Stimulated activated naive CD8-positive, alpha-beta T cell treated with anti-CD3 and anti-CD28 coated beads, Interleukin-15, Interleukin-2, amounts not matched to agents 100 U/mL and 50 U/mL, for 24 hours (primary cell): ENCODE measurements at regions not wholly inside any gene's neighbourhood (a gene's known extent, or its start where the extent isn't known, plus 50 kb on each side); places are given as distances from the start of the nearest gene placed in this dataset.

Experiments
- ATAC-seq: fragments of 150-1000 bp; cut with Tn5 transposase; one replicate; pipeline ENCODE4 v1.10.0; 2021
- DNase-seq: peaks from one replicate; pipeline ENCODE4 v3.0.0; 2021

- no peak for DNase-seq
- ATAC-seq = no peak
Observed at GRCh38 chr13:64441740-64442139, 2788.4 kb downstream of the PCDH9 start.

GRCh38 chr13:64438084-64438483, 2792.1 kb downstream of the PCDH9 start:
- DNase-seq (no peak), ATAC-seq (no peak)

- ATAC-seq = no peak
Observed at GRCh38 chr13:64429691-64430090, 2800.4 kb downstream of the PCDH9 start.

GRCh38 chr13:64428196-64428595, 2801.9 kb downstream of the PCDH9 start:
- ATAC-seq = no peak
- no peak for DNase-seq

More at GRCh38 chr13:64429691-64430090, 2800.4 kb downstream of the PCDH9 start:
- no peak for DNase-seq

GRCh38 chr13:64423467-64423866, 2806.7 kb downstream of the PCDH9 start:
- no peak for DNase-seq
- ATAC-seq = no peak

- DNase-seq = no peak
- ATAC-seq = no peak
Observed at GRCh38 chr13:64420181-64420580, 2810.0 kb downstream of the PCDH9 start.

GRCh38 chr13:64417581-64417980, 2812.6 kb downstream of the PCDH9 start:
- ATAC-seq (no peak), DNase-seq (no peak)

- no peak for DNase-seq
Observed at GRCh38 chr13:64414381-64414780, 2815.8 kb downstream of the PCDH9 start.

GRCh38 chr13:64413529-64413928, 2816.6 kb downstream of the PCDH9 start:
- ATAC-seq (no peak), DNase-seq (no peak)

More at GRCh38 chr13:64414381-64414780, 2815.8 kb downstream of the PCDH9 start:
- no peak for ATAC-seq

- ATAC-seq (no peak), DNase-seq (no peak)
Observed at GRCh38 chr13:64410276-64411053, 2819.7 kb downstream of the PCDH9 start.

- no peak for DNase-seq
- no peak for ATAC-seq
Observed at GRCh38 chr13:64397701-64398100, 2832.4 kb downstream of the PCDH9 start.

GRCh38 chr13:64377606-64378005, 2852.5 kb downstream of the PCDH9 start:
- no peak for DNase-seq
- no peak for ATAC-seq

GRCh38 chr13:64371461-64371860, 2858.7 kb downstream of the PCDH9 start:
- no peak for ATAC-seq

GRCh38 chr13:64371045-64371444, 2859.1 kb downstream of the PCDH9 start:
- no peak for DNase-seq
- ATAC-seq = no peak

More at GRCh38 chr13:64371461-64371860, 2858.7 kb downstream of the PCDH9 start:
- no peak for DNase-seq

GRCh38 chr13:64369121-64369520, 2861.0 kb downstream of the PCDH9 start:
- no peak for DNase-seq
- ATAC-seq = no peak

GRCh38 chr13:64362564-64362963, 2867.6 kb downstream of the PCDH9 start:
- DNase-seq (no peak), ATAC-seq (no peak)

- no peak for DNase-seq
- ATAC-seq = no peak
Observed at GRCh38 chr13:64347664-64348063, 2882.5 kb downstream of the PCDH9 start.

- DNase-seq = no peak
- no peak for ATAC-seq
Observed at GRCh38 chr13:64339373-64340063, 2890.6 kb downstream of the PCDH9 start.

- no peak for DNase-seq
- no peak for ATAC-seq
Observed at GRCh38 chr13:64338671-64339070, 2891.5 kb downstream of the PCDH9 start.

- no peak for DNase-seq
- no peak for ATAC-seq
Observed at GRCh38 chr13:64333888-64334287, 2896.2 kb downstream of the PCDH9 start.

GRCh38 chr13:64332048-64332447, 2898.1 kb downstream of the PCDH9 start:
- DNase-seq (no peak), ATAC-seq (no peak)

- DNase-seq (no peak), ATAC-seq (no peak)
Observed at GRCh38 chr13:64327505-64328194, 2902.5 kb downstream of the PCDH9 start.

GRCh38 chr13:64314331-64314730, 2898.7 kb upstream of the PCDH20 start:
- ATAC-seq (no peak), DNase-seq (no peak)
